ENCODE measurements at regions not wholly inside any gene's neighbourhood (a gene's known extent, or its start where the extent isn't known, plus 50 kb on each side); places are given as distances from the start of the nearest gene placed in this dataset.

- Mint-ChIP-seq H3K4me3 (no peak overlapping the region), H3K9me3 (no peaks in the 10 kb centered on the region), H3K27me3 (ENCODE audit: insufficient read depth) (no peaks in the 10 kb centered on the region), H3K4me1 (ENCODE audit: low read depth) (peaks cover 11% of the 10 kb centered on the region), H3K36me3 (ENCODE audit: low read depth) (peaks cover 19% of the 10 kb centered on the region; the same call in 1 of the 2 replicates), H3K27ac (no peak overlapping the region)
- TF ChIP-seq, protein P1, sequence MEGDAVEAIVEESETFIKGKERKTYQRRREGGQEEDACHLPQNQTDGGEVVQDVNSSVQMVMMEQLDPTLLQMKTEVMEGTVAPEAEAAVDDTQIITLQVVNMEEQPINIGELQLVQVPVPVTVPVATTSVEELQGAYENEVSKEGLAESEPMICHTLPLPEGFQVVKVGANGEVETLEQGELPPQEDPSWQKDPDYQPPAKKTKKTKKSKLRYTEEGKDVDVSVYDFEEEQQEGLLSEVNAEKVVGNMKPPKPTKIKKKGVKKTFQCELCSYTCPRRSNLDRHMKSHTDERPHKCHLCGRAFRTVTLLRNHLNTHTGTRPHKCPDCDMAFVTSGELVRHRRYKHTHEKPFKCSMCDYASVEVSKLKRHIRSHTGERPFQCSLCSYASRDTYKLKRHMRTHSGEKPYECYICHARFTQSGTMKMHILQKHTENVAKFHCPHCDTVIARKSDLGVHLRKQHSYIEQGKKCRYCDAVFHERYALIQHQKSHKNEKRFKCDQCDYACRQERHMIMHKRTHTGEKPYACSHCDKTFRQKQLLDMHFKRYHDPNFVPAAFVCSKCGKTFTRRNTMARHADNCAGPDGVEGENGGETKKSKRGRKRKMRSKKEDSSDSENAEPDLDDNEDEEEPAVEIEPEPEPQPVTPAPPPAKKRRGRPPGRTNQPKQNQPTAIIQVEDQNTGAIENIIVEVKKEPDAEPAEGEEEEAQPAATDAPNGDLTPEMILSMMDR (IDR thresholded peaks at IDR 0.05), result no peak
- DNase-seq, result no peak
Measured at GRCh38 chr18:68256418-68257067, 458.4 kb downstream of the TMX3 start.

- Mint-ChIP-seq H3K27me3 (ENCODE audit: insufficient read depth) (no peaks in the 10 kb centered on the region), H3K4me3 (no peak overlapping the region), H3K36me3 (ENCODE audit: low read depth) (peaks cover 29% of the 10 kb centered on the region), H3K4me1 (ENCODE audit: low read depth) (peaks cover 27% of the 10 kb centered on the region), H3K9me3 (peaks cover 17% of the 10 kb centered on the region), H3K27ac (peak overlapping the region; percentile 5; the same call in 1 of the 2 replicates)
- peak; percentile 43 for DNase-seq
- TF ChIP-seq, protein P1 (IDR thresholded peaks at IDR 0.05), result no peak
Measured at GRCh38 chr18:68244786-68245185, 470.1 kb downstream of the TMX3 start.

GRCh38 chr18:68241881-68242280, 473.0 kb downstream of the TMX3 start:
- Mint-ChIP-seq H3K4me1 (ENCODE audit: low read depth) (peaks cover 23% of the 10 kb centered on the region), H3K4me3 (no peak overlapping the region), H3K36me3 (ENCODE audit: low read depth) (peaks cover 18% of the 10 kb centered on the region)

GRCh38 chr18:68234676-68235075, 480.2 kb downstream of the TMX3 start:
- DNase-seq, result no peak
- H3K27me3 Mint-ChIP-seq (ENCODE audit: insufficient read depth), result no peaks in the 10 kb centered on the region
- no peak overlapping the region for H3K4me3 Mint-ChIP-seq
- peaks cover 8% of the 10 kb centered on the region for H3K4me1 Mint-ChIP-seq (ENCODE audit: low read depth)
- TF ChIP-seq, protein P1 (IDR thresholded peaks at IDR 0.05), result no peak
- no peak overlapping the region for H3K27ac Mint-ChIP-seq
- H3K9me3 Mint-ChIP-seq, result no peaks in the 10 kb centered on the region
- H3K36me3 Mint-ChIP-seq (ENCODE audit: low read depth), result peaks cover 5% of the 10 kb centered on the region; the same call in 1 of the 2 replicates

More at GRCh38 chr18:68241881-68242280, 473.0 kb downstream of the TMX3 start:
- no peak overlapping the region for H3K27ac Mint-ChIP-seq
- no peaks in the 10 kb centered on the region for H3K27me3 Mint-ChIP-seq (ENCODE audit: insufficient read depth)
- no peaks in the 10 kb centered on the region; the same call in 1 of the 2 replicates for H3K9me3 Mint-ChIP-seq
- TF ChIP-seq, protein P1 (IDR thresholded peaks at IDR 0.05), result no peak
- DNase-seq, result no peak

DNA sequence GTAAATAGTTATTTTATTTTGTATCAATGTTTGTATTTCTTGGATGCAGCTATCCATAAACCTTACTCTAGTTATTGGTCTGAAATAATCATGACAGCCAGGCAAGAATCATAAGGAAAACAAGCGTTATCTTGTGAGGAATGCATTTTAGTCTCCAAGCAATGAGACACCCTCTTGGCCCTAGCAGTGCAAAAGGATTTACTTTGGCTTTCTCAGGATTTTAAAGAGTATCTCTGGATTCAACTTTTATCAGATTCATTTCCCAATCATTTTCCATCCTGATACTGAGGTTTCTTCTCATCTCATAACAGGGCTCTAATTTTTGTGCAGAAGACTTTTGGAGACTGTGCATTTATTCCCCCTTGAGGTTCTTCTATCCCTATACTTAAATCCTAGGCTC, 480.8 kb downstream of the TMX3 start:
- Mint-ChIP-seq H3K9me3 (no peaks in the 10 kb centered on the region), H3K27me3 (ENCODE audit: insufficient read depth) (no peaks in the 10 kb centered on the region), H3K36me3 (ENCODE audit: low read depth) (peaks cover 5% of the 10 kb centered on the region; the same call in 1 of the 2 replicates), H3K27ac (no peak overlapping the region), H3K4me1 (ENCODE audit: low read depth) (peaks cover 8% of the 10 kb centered on the region), H3K4me3 (no peak overlapping the region)
- TF ChIP-seq, protein P1 (IDR thresholded peaks at IDR 0.05), result no peak
- no peak for DNase-seq

Data from HFFc6 (cell line).